Ectodermal cell (in vitro differentiated cells): ENCODE measurements at regions not wholly inside any gene's neighbourhood (a gene's known extent, or its start where the extent isn't known, plus 50 kb on each side); places are given as distances from the start of the nearest gene placed in this dataset.
"Not testable (repeated sequence)": the region's sequence is repeated elsewhere in the genome, so short reads cannot be mapped to it uniquely, and the experiment has no call there.

ENCODE experiments used
- H3K27ac ChIP-seq: 2 replicates; pipeline ENCODE4 v1.7.0; 2013; ENCODE audit warnings: mild to moderate bottlenecking, low read depth, low read length; ENCODE audit not compliant: insufficient read depth, poor library complexity, severe bottlenecking
- H3K27me3 ChIP-seq: 2 replicates; pipeline ENCODE4 v1.7.0; 2013; ENCODE audit warnings: mild to moderate bottlenecking, low read length; ENCODE audit not compliant: insufficient read depth, control insufficient read depth, poor library complexity, severe bottlenecking
- H3K36me3 ChIP-seq: one replicate; pipeline ENCODE4 v1.7.0; 2013; ENCODE audit warnings: low read length; ENCODE audit not compliant: control insufficient read depth, insufficient read depth
- H3K4me1 ChIP-seq: one replicate; pipeline ENCODE4 v1.7.0; 2013; ENCODE audit warnings: low read length; ENCODE audit not compliant: control insufficient read depth, insufficient read depth
- H3K4me3 ChIP-seq: 2 replicates; pipeline ENCODE4 v1.7.0; 2013; ENCODE audit warnings: low read depth, low read length, control low read depth; ENCODE audit not compliant: insufficient read depth
- H3K9me3 ChIP-seq: 2 replicates; pipeline ENCODE4 v1.7.0; 2013; ENCODE audit warnings: mild to moderate bottlenecking, low read length, moderate library complexity; ENCODE audit not compliant: control insufficient read depth
- WGBS, 2 experiments: methylation state at CpG; one replicate each; pipeline ENCODE4 v1.1.7; 2013; ENCODE audit warnings: missing lambda C conversion rate in 2 of 2; 5-methylcytosine and 5-hydroxymethylcytosine counted together

- Histone ChIP-seq H3K4me3 (no peak overlapping the region), H3K27ac (no peak overlapping the region), H3K27me3 (no peaks in the 10 kb centered on the region), H3K4me1 (no peaks in the 10 kb centered on the region), H3K36me3 (no peaks in the 10 kb centered on the region), H3K9me3 (no peaks in the 10 kb centered on the region)
- 88 to 92% methylated on average over 6 of the region's 6 CpGs for WGBS, 2 experiments
These were observed 101.4 kb downstream of the KATNIP start for GRCh38 chr16:27651301-27651700.

DNA sequence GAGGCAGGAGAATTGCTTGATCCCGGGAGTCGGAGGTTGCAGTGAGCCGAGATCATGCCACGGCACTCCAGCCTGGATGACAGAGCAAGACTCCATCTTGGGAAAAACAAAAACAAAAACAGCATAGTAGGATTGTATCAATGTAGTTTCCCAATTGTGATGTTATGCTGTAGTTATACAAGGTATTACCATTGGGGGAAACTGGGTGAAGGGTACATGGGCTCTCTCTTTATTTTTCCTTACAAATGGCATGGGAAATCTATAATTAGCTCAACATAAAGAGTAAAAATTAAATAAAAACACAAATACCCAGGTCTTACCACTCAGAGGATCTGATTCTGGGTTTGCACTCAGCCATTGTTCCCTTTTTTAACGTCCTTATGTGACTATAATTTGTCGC, 107.9 kb downstream of the KATNIP start:
- no peaks in the 10 kb centered on the region for H3K4me1 ChIP-seq

DNA sequence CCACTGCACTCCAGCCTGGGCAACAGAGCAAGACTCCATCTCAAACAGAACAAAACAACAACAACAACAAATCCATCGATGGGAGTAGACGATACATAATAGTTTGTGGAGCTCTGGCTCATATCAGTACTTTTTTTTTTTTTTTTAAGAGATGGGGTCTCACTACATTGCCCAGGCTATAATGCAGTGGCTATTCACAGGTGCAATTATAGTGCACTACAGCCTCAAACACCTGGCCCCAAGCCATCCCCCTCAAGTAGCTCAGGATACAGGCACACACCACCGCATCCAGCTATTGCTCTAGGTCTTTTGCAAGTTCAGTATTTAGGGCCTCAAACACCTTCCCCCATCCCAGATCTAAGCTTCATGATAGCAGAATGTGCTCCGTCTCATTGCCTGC, 110.6 kb downstream of the KATNIP start:
- Histone ChIP-seq H3K4me1 (no peaks in the 10 kb centered on the region), H3K27me3 (no peaks in the 10 kb centered on the region), H3K36me3 (no peaks in the 10 kb centered on the region), H3K9me3 (no peaks in the 10 kb centered on the region), H3K4me3 (no peak overlapping the region), H3K27ac (no peak overlapping the region)
- 93 to 96% methylated on average over 4 of the region's 4 CpGs for WGBS, 2 experiments

More for the DNA sequence above, 107.9 kb downstream of the KATNIP start:
- H3K36me3 ChIP-seq, result no peaks in the 10 kb centered on the region
- H3K4me3 ChIP-seq, result no peak overlapping the region
- no peak overlapping the region for H3K27ac ChIP-seq
- no peaks in the 10 kb centered on the region for H3K27me3 ChIP-seq
- 94 to 97% methylated on average over 6 of the region's 6 CpGs for WGBS, 2 experiments
- no peaks in the 10 kb centered on the region for H3K9me3 ChIP-seq

DNA sequence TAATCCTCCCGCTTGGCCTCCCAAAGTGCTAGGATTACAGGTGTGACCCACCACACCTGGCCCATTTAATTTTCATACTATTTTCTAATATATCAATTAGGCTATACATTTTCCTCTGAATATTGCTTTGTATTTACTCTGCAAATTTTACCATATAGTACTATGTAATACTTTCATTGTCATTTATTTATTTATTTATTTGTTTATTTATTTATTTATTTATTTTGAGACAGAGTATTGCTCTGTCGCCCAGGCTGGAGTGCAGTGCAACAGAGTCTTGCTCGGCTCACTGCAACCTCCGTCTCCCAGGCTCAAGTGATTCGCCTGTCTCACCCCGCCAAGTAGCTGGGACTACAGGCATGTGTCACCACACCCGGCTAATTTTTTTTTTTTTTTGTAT, 113.3 kb downstream of the KATNIP start:
- H3K27me3 ChIP-seq, H3K9me3 ChIP-seq, H3K4me1 ChIP-seq, H3K27ac ChIP-seq, H3K4me3 ChIP-seq, H3K36me3 ChIP-seq: not testable (repeated sequence)
- 93 to 96% methylated on average over 7 of the region's 7 CpGs for WGBS, 2 experiments

DNA sequence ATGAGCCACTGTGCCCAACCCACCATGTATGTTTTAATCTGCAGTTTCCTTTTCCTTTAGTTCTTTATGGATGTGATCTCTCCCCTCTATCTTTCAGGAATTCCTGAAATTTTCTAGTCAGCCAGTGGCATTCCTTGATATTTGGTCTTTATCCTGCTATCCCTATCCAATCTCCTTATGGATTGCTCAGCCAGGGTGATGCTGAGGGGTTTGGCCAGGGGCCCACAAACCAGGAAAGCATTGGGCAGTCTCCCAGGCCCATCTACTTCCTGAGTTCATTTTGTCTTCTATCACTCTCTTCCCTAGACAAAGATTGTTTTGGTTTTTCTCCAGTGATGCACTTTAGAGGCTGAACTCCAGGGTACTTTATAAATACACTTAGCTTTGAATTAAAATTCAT, 115.9 kb downstream of the KATNIP start:
- no peaks in the 10 kb centered on the region for H3K27me3 ChIP-seq
- no peak overlapping the region for H3K27ac ChIP-seq
- no peaks in the 10 kb centered on the region for H3K36me3 ChIP-seq
- no peaks in the 10 kb centered on the region for H3K4me1 ChIP-seq
- H3K4me3 ChIP-seq, result no peak overlapping the region
- no peaks in the 10 kb centered on the region for H3K9me3 ChIP-seq

- Histone ChIP-seq H3K36me3 (no peaks in the 10 kb centered on the region), H3K4me3 (no peak overlapping the region), H3K4me1 (no peaks in the 10 kb centered on the region), H3K9me3 (no peaks in the 10 kb centered on the region), H3K27me3 (no peaks in the 10 kb centered on the region), H3K27ac (no peak overlapping the region)
- 88 to 96% methylated on average over 6 to 7 of the region's 8 CpGs for WGBS, 2 experiments
These were observed 120.3 kb downstream of the KATNIP start for GRCh38 chr16:27670071-27670810.

DNA sequence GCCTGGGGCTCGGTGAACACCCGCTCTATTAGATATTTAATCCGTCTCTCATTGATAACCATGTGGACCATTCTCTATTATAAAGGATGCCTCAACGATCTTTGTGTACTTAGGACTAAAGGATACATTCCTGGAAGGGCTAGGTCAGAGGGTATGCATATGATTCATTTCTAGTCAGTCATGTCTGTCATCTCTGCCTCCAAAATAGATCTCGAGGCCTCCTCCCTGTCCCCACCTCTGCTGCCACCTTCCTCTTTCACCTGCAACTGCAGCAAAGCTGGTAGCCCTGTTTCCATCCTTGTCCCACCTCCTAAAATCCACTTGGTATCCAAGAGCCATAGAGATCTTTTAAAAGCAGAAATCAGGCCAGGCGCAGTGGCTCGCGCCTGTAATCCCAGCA, 121.5 kb downstream of the KATNIP start:
- no peaks in the 10 kb centered on the region for H3K27me3 ChIP-seq
- no peaks in the 10 kb centered on the region for H3K4me1 ChIP-seq
- H3K4me3 ChIP-seq, result no peak overlapping the region
- H3K36me3 ChIP-seq, result no peaks in the 10 kb centered on the region
- H3K27ac ChIP-seq, result no peak overlapping the region
- no peaks in the 10 kb centered on the region for H3K9me3 ChIP-seq
- WGBS, 2 experiments, result 89 to 95% methylated on average over 8 of the region's 8 CpGs

GRCh38 chr16:27676839-27677238, 126.9 kb downstream of the KATNIP start:
- Histone ChIP-seq H3K27ac (no peak overlapping the region), H3K36me3 (peaks cover 11% of the 10 kb centered on the region), H3K27me3 (no peaks in the 10 kb centered on the region), H3K4me3 (no peak overlapping the region), H3K9me3 (no peaks in the 10 kb centered on the region), H3K4me1 (no peaks in the 10 kb centered on the region)
- WGBS, 2 experiments, result 92 to 96% methylated on average over 3 to 4 of the region's 4 CpGs

GRCh38 chr16:27677263-27677662, 127.3 kb downstream of the KATNIP start:
- Histone ChIP-seq H3K27me3 (no peaks in the 10 kb centered on the region), H3K27ac (no peak overlapping the region), H3K4me1 (no peaks in the 10 kb centered on the region), H3K36me3 (peaks cover 14% of the 10 kb centered on the region), H3K9me3 (no peaks in the 10 kb centered on the region), H3K4me3 (no peak overlapping the region)
- 90 to 93% methylated on average over 2 to 3 of the region's 3 CpGs for WGBS, 2 experiments

GRCh38 chr16:27678955-27679354, 129.0 kb downstream of the KATNIP start:
- peaks cover 15% of the 10 kb centered on the region for H3K36me3 ChIP-seq
- H3K27ac ChIP-seq, result no peak overlapping the region
- H3K4me3 ChIP-seq, result no peak overlapping the region
- H3K27me3 ChIP-seq, result no peaks in the 10 kb centered on the region
- WGBS, 2 experiments, result 94 to 97% methylated on average over 3 of the region's 3 CpGs
- no peaks in the 10 kb centered on the region for H3K9me3 ChIP-seq
- H3K4me1 ChIP-seq, result no peaks in the 10 kb centered on the region

DNA sequence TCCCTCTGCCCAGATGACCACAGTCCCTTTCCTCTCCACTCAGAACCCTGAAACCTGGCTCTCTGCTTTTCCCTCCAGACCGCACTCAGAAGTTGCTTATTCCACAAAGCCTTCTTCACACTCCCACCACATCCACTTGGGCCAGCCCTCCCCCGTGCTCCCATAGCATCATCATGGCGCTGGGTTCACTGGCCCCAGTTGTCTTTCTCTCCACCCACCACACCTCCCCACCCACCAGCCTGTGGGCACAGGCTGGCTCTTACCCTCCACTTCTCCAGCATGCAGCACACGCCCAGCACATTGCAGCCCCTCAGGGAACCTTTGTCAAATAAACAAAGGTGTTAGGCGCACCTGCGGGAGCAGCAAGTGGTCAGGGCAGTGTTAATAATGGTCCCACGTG, 130.0 kb downstream of the KATNIP start:
- Histone ChIP-seq H3K36me3 (peaks cover 15% of the 10 kb centered on the region), H3K4me1 (no peaks in the 10 kb centered on the region), H3K4me3 (no peak overlapping the region), H3K27ac (no peak overlapping the region), H3K9me3 (no peaks in the 10 kb centered on the region), H3K27me3 (no peaks in the 10 kb centered on the region)
- WGBS, 2 experiments, result 84 to 86% methylated on average over 7 of the region's 7 CpGs
